ENCODE measurements at regions not wholly inside any gene's neighbourhood (a gene's known extent, or its start where the extent isn't known, plus 50 kb on each side); places are given as distances from the start of the nearest gene placed in this dataset.
"Not testable (repeated sequence)": the region's sequence is repeated elsewhere in the genome, so short reads cannot be mapped to it uniquely, and the experiment has no call there.

DNA sequence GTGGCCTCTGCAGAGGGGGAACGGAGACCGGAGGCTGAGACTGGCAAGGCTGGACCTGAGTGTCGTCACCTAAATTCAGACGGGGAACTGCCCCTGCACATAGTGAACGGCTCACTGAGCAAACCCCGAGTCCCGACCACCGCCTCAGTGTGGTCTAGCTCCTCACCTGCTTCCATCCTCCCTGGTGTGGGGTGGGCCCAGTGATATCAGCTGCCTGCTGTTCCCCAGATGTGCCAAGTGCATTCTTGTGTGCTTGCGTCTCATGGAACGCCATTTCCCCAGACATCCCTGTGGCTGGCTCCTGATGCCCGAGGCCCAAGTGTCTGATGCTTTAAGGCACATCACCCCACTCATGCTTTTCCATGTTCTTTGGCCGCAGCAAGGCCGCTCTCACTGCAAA, 262.2 kb downstream of the OR4F29 start:
- no CpG with 5 or more reads among the region's 13 CpGs for WGBS (ENCODE audit: extremely low coverage, insufficient read length, low lambda C conversion rate)
- not testable (repeated sequence) for DNase-seq; H3K79me1 ChIP-seq (ENCODE audit: insufficient read depth, low read depth, low read length, poor library complexity, severe bottlenecking)

DNA sequence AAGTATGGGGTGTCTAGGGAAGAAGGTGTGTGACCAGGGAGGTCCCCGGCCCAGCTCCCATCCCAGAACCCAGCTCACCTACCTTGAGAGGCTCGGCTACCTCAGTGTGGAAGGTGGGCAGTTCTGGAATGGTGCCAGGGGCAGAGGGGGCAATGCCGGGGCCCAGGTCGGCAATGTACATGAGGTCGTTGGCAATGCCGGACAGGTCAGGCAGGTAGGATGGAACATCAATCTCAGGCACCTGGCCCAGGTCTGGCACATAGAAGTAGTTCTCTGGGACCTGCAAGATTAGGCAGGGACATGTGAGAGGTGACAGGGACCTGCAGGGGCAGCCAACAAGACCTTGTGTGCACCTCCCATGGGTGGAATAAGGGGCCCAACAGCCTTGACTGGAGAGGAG, 264.2 kb downstream of the OR4F29 start:
- not testable (repeated sequence) for H3K23ac ChIP-seq (ENCODE audit: insufficient read length, low read depth, low read length); H4K91ac ChIP-seq (ENCODE audit: insufficient read length, low read depth, low read length); H3T11ph ChIP-seq (ENCODE audit: low read length); H3K4me2 ChIP-seq (ENCODE audit: insufficient read depth, insufficient read length, low read length); H3K56ac ChIP-seq (ENCODE audit: insufficient read length, low read depth, low read length); H3K79me1 ChIP-seq (ENCODE audit: insufficient read depth, low read depth, low read length, poor library complexity, severe bottlenecking); H3K27ac ChIP-seq (ENCODE audit: insufficient read length, low read depth, low read length); H3K23me2 ChIP-seq (ENCODE audit: insufficient read length, low read depth, low read length, poor library complexity, severe bottlenecking); H2BK5ac ChIP-seq (ENCODE audit: insufficient read length, low read length); H3K79me2 ChIP-seq (ENCODE audit: insufficient read depth, low read length); H4K5ac ChIP-seq (ENCODE audit: insufficient read length, low read depth, low read length); H2BK120ac ChIP-seq (ENCODE audit: low read depth, low read length, poor library complexity, severe bottlenecking); H3K14ac ChIP-seq (ENCODE audit: insufficient read depth, low read length); H3K27me3 Mint-ChIP-seq (ENCODE audit: low read depth); H3K27ac Mint-ChIP-seq; H2AK5ac ChIP-seq (ENCODE audit: insufficient read length, low read length); H3K27me3 ChIP-seq (ENCODE audit: insufficient read depth, low read length); H3K9me3 Mint-ChIP-seq; H3K4ac ChIP-seq (ENCODE audit: low read depth, low read length); H2BK20ac ChIP-seq (ENCODE audit: low read depth, low read length, poor library complexity, severe bottlenecking); H3K4me3 Mint-ChIP-seq; H2BK12ac ChIP-seq (ENCODE audit: insufficient read length, low read depth, low read length); H4K20me1 ChIP-seq (ENCODE audit: control insufficient read depth, insufficient read depth, insufficient read length); DNase-seq; H3K9ac ChIP-seq (ENCODE audit: extremely low read depth, insufficient read length, low read length); H2BK15ac ChIP-seq (ENCODE audit: low read depth, low read length); H3K9me3 ChIP-seq (ENCODE audit: control insufficient read depth, low read depth, low read length); H3K36me3 Mint-ChIP-seq (ENCODE audit: insufficient read depth in 1 of 3, low read depth in 3 of 3); H4K8ac ChIP-seq (replicated peaks; ENCODE audit: insufficient read length, low read depth, low read length); H2AFZ ChIP-seq (ENCODE audit: low read length); H3K4me1 Mint-ChIP-seq; H3K18ac ChIP-seq (ENCODE audit: insufficient read length, low read depth, low read length); H3K4me1 ChIP-seq (ENCODE audit: insufficient read depth, low read length)
- WGBS (ENCODE audit: extremely low coverage, insufficient read length, low lambda C conversion rate): no CpG with 5 or more reads among the region's 6 CpGs

More for the DNA sequence above, 262.2 kb downstream of the OR4F29 start:
- H2AK5ac ChIP-seq (ENCODE audit: insufficient read length, low read length); H3K4me2 ChIP-seq (ENCODE audit: insufficient read depth, insufficient read length, low read length); H2AFZ ChIP-seq (ENCODE audit: low read length); H2BK15ac ChIP-seq (ENCODE audit: low read depth, low read length); H3T11ph ChIP-seq (ENCODE audit: low read length); H3K27ac ChIP-seq (ENCODE audit: insufficient read length, low read depth, low read length); H3K4me3 Mint-ChIP-seq; H3K9me3 Mint-ChIP-seq; H3K18ac ChIP-seq (ENCODE audit: insufficient read length, low read depth, low read length); H4K5ac ChIP-seq (ENCODE audit: insufficient read length, low read depth, low read length); H4K91ac ChIP-seq (ENCODE audit: insufficient read length, low read depth, low read length); H3K9ac ChIP-seq (ENCODE audit: extremely low read depth, insufficient read length, low read length); H3K4ac ChIP-seq (ENCODE audit: low read depth, low read length); H3K14ac ChIP-seq (ENCODE audit: insufficient read depth, low read length); H3K23me2 ChIP-seq (ENCODE audit: insufficient read length, low read depth, low read length, poor library complexity, severe bottlenecking); H3K23ac ChIP-seq (ENCODE audit: insufficient read length, low read depth, low read length); H3K4me1 ChIP-seq (ENCODE audit: insufficient read depth, low read length); H3K27ac Mint-ChIP-seq; H2BK120ac ChIP-seq (ENCODE audit: low read depth, low read length, poor library complexity, severe bottlenecking); H3K27me3 Mint-ChIP-seq (ENCODE audit: low read depth); H4K20me1 ChIP-seq (ENCODE audit: control insufficient read depth, insufficient read depth, insufficient read length); H3K36me3 Mint-ChIP-seq (ENCODE audit: insufficient read depth in 1 of 3, low read depth in 3 of 3); H3K79me2 ChIP-seq (ENCODE audit: insufficient read depth, low read length); H2BK5ac ChIP-seq (ENCODE audit: insufficient read length, low read length); H4K8ac ChIP-seq (replicated peaks; ENCODE audit: insufficient read length, low read depth, low read length); H3K56ac ChIP-seq (ENCODE audit: insufficient read length, low read depth, low read length); H3K27me3 ChIP-seq (ENCODE audit: insufficient read depth, low read length); H3K4me1 Mint-ChIP-seq; H2BK20ac ChIP-seq (ENCODE audit: low read depth, low read length, poor library complexity, severe bottlenecking); H2BK12ac ChIP-seq (ENCODE audit: insufficient read length, low read depth, low read length); H3K9me3 ChIP-seq (ENCODE audit: control insufficient read depth, low read depth, low read length): not testable (repeated sequence)

All from H9 (cell line).